ENCODE measurements at regions not wholly inside any gene's neighbourhood (a gene's known extent, or its start where the extent isn't known, plus 50 kb on each side); places are given as distances from the start of the nearest gene placed in this dataset.

GRCh38 chr5:4981608-4982007 is 158.5 kb upstream of the ADAMTS16 start:
- DNase-seq: no peak

GRCh38 chr5:4983701-4984100 is 156.4 kb upstream of the ADAMTS16 start:
- no peak for DNase-seq

GRCh38 chr5:4984461-4984860 is 155.7 kb upstream of the ADAMTS16 start:
- DNase-seq: no peak

DNA sequence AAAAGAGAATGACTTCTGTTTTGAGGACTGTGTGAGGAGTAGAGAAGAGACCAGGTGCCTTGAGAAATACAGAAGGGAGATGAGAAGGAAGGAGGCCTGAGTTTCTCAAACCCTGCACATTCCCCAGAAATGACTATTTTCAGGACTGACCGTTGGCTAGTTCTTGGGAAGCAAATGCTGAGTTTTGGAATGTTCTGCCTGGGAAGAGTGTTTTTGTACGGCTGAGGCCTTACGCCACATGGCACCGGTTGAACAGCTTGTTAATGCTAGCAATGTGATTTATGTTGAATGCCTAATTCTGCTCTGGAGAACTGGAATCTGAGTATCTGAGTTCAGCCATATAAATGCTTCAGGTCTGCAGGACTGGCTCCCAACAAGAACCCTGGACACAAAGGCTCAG is 152.7 kb upstream of the ADAMTS16 start:
- no peak for DNase-seq

DNA sequence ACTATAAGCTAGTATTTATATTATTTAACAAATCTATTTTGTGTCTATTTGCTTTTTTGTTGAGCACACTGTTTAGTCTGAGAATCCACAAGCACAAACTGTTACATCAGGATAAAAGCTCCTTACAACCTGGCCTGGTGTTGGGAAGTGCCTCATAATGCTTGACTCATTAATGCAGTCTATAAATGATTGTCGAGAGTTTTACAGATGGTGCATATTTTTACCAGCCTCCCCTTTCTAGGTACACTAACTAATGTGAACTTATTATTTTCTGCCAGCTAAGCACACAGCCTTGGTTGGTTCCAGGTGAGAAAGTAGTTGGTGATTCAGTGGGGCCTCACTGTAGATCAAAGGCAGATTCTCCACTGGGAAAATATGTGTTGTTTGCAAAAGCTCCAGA is 151.0 kb upstream of the ADAMTS16 start:
- no peak for DNase-seq

- DNase-seq: no peak
Measured at GRCh38 chr5:4990017-4990416, 150.1 kb upstream of the ADAMTS16 start.

DNA sequence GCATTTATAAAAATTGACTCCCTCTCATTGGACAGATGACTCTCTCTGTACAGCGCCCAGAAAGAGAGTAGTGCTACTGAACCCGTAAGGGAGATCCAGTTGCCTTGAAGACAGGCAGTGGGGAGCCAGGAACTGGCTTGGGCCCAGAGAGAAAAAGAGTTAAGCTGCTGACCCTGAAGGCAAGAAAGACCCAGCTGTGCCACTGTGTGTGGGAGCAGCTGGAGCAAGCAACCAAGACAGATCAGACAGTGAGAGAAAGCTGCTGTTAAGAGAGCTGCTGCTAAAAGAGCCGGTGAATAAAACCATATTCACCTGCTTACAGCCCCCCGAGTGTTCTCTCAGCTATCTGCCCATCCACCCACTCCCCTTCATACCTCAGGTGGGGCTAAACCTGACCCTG is 149.7 kb upstream of the ADAMTS16 start:
- no peak for DNase-seq

DNA sequence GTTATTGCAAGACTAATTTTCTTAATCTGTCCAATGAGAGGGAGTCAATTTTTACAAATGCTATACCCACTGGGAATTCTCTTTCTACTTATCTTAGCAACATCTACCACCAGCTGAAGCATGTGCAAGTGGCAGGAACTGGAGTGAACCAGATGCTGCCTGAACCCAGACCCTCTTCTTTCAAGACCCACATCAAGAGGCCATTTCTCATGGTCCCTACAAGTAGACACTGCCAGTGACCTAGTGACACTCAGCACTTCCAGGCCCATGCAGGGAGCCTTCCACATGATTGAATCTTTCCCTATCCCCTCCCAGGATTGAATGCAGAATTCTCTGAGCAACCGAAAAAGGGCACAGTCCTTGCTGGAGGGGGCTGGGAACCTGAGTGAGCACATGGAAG is 148.2 kb upstream of the ADAMTS16 start:
- no peak for DNase-seq

GRCh38 chr5:4995014-4995413 is 145.1 kb upstream of the ADAMTS16 start:
- DNase-seq: no peak

DNA sequence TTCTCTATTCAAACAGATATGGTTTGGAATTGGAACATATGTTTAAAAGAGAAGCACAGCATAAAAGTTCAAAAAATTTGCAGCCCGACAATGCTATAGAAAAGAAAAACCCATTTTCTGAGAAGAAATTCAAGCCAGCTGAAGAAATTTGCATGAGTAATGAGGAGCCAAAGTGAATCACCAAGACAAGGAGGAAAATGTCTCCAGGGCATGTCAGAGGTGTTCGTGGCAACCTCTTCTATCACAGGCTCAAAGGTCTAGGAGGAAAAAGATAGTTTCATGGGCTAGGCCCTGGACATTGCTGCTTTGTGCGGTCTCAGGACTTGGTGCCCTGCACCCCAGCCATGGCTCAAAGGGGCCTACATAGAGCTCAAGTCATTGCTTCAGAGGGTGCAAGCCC is 134.8 kb upstream of the ADAMTS16 start:
- no peak for DNase-seq

DNA sequence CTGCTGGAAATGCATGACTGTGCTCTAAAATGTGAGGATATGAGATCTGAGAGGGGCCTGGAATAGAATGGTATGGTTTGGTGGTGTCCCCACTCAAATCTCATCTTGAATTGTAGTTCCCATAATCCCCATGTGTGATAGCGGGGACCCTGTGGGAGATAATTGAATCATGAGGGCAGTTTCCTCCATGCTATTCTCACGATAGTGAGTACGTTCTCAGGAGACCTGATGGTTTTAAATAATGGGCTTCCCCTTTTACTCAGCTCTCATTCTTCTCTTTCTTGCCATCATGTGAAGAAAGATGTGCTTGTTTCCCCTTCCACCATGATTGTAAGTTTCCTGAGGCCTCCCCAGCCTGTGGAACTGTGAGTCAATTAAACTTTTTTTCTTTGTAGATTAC is 133.6 kb upstream of the ADAMTS16 start:
- no peak for DNase-seq

DNA sequence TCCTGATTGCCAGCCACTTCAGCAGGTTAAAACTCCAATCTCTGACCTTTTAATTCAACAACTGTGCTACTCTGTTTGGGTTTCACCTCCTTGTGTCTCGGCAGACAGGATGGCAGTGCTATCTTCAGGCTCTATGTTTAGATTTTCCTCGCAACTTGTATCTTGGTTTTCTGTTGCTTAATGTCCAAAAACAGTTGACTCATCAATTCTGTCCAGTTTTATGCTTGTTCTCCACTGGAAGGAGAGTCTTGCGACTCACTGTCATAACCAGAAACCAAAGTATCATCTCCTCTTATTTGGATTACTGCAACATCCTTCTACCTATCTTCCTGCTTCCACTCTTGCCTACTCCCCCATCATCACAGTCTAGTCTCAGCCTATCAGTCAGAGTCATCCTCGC is 130.9 kb upstream of the ADAMTS16 start:
- no peak for DNase-seq

DNA sequence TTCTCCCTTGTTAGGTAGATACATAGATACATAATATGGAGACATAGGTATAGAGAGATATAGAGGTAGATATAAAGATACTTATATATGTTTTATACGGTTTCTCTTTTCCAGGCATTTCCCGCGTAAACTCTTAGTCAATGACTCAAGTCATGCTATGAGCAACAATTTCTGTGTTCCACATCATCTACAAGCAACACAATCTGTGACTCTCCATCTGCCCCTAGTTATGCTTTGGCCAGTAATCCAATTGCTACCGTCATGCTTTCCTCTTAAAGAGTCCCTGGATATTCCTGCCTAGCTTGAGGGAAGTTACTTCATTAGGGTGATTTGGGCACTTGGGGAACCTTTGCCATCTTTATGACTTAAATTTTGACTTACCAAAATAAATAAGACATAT is 129.0 kb upstream of the ADAMTS16 start:
- DNase-seq: no peak

DNA sequence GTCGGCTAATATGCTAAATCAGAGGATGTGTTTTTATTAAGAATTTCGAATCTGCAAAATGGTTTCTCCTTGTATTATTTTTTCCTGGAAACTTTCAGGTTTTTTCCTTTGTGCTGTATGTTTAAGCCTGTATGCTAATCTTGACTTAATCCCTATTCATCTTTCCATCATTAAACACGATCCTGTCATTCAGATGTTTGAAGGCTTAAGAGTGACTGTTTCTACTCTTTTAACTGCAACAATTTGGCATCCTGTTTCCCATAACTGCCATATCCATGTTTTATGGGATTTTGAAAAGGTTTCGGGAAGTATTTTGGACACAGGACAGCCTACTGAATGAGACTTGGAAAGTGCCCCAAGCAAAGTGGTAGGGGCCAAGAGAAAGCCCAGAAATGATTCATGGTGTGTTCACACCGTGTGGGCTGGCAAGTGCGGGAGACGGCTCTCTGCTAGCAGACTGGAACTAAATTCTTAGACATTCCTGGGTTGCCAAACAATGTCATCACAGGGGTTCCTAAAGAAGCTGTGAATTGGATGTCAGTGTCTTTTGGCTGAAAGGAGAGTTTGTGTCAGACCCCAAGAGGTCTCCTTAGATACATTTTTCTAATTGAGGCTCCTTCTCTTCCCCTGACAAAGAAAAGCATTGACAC is 125.4 kb upstream of the ADAMTS16 start:
- no peak for DNase-seq

GRCh38 chr5:5017827-5018577 is 122.1 kb upstream of the ADAMTS16 start:
- no peak for DNase-seq

DNA sequence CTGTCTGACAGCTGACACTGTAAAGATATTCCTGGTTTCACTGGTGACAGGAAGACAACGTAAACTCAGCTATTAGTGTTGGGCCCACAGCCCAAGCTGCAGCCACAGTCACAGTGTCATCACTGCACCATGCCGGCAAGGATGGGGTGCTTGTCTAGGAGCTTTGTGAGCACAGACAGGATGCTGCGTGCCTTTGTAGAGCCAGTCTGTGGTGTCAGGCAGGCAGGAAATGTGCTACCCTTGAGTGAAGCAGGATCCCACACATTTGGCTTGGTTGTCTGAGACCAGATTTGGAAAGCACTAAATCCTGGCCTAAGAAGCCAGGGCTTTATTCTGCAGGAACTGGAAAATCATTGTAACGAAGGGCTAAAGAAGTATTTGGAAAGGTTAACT is 121.6 kb upstream of the ADAMTS16 start:
- no peak for DNase-seq

GRCh38 chr5:5021436-5021835 is 118.7 kb upstream of the ADAMTS16 start:
- no peak for DNase-seq

- DNase-seq: no peak
Measured at GRCh38 chr5:5025098-5025773, 114.9 kb upstream of the ADAMTS16 start.

DNA sequence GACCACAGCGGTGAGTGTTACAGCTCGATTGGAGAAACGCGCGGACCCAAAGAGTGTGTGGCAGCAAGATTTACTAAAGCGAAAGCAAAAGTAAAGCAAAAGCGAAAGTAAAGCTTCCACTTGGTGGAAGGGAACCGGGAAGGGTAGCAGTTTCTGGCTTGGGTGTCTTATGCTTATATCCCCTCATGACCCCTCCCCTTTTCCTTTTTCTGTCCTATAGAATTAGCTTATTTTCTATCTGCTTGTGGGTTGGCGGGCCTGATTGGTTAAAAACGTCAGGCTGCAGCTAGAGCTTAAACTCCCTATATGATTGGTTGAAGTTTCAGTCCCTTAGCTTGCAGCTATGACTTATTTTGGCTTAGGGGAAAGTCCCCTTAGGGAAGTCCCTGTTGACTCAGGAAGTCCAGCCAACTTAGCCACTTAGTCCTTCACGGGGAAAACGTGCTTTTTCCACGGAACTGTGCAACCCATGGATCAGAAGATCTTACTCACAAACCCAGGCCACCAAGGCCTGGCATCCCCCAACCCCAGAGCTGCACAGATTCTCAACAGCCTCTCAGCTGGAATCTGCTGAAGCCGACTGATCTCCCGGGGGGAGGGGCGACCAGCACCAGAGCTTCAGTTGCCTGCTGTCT is 114.2 kb upstream of the ADAMTS16 start:
- no peak for DNase-seq

- DNase-seq: no peak
Measured at GRCh38 chr5:5026409-5026785, 113.7 kb upstream of the ADAMTS16 start.

- DNase-seq: no peak
Measured at GRCh38 chr5:5031665-5032064, 108.5 kb upstream of the ADAMTS16 start.

DNA sequence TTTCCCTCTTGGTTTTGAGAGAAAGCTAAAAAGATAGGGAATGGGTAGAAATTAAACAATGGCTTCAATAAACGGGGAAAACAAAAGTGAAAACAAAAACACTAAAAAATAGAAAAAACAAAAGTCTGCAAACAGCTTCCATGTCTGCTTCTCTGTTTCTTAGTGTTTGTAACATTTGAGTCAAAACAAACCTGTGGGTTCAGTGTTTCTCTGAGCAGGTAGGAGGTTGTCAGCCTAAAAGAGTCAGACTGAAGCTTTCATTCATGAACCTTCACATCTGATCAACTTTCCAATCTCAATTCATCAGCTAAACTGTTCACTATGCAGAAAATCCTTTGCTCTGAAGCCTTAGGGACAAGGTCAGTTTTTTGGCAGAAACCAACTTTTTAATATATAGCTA is 102.5 kb upstream of the ADAMTS16 start:
- DNase-seq: no peak

DNA sequence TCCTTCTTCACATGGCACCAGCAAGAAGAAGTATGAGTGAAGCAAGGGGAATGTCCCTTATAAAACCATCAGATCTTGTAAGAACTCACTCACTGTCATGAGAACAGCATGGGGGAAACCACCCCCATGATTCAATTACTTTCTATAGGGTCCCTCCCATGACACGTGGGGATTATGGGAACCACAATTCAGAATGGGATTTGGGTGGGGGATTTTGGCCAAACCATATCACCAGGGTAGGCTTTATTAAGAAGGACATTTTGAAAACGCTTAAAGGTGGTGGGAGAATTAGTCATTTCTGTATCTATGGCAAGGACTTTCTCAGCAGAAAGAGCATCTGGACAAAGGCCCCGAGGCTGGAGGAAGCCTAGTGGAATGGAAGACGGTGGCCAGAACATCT is 100.2 kb upstream of the ADAMTS16 start:
- no peak for DNase-seq

- DNase-seq: no peak
Measured at GRCh38 chr5:5040712-5041111, 99.4 kb upstream of the ADAMTS16 start.
